SU-DHL-6 (cell line): ENCODE measurements at regions not wholly inside any gene's neighbourhood (a gene's known extent, or its start where the extent isn't known, plus 50 kb on each side); places are given as distances from the start of the nearest gene placed in this dataset.

Experiments used
- EZH2phosphoT487 ChIP-seq: fragments of 200-600 bp; sonication (generic), shearing (Covaris generic); conservative IDR thresholded peaks from 2 replicates; pipeline ENCODE4 v1.6.1; 2018; ENCODE audit warnings: mild to moderate bottlenecking, antibody characterized with exemption, low read length, moderate library complexity, mixed read lengths
- TF ChIP-seq, protein P1 (sequence below): fragments of 200-600 bp; sonication (generic); IDR thresholded peaks from one replicate; pipeline ENCODE4 v1.5.1; 2017; ENCODE audit warnings: antibody characterized with exemption, mild to moderate bottlenecking, low read length, moderate library complexity; ENCODE audit not compliant: insufficient read depth, poor library complexity, severe bottlenecking

DNA sequence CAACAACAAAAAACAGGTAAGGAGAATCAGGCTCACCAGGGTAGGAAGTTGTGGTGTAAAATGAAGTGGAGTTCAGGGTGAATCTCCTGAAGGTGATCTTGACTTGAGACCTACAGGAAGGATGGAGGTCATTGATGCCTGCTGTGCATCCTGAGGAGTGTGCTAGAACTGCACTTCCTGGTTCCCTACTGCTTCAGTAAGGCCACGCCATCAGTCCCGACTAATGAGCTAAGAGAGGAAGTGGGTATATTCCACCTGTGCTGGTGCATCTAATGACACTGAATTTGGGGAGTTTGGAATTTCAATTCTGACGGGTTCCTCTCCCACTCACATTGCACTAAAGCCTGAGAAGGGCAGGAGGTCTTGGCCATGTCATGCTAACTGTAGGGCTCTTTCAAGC, 349.3 kb upstream of the SLC14A2 start:
- TF ChIP-seq, protein P1, sequence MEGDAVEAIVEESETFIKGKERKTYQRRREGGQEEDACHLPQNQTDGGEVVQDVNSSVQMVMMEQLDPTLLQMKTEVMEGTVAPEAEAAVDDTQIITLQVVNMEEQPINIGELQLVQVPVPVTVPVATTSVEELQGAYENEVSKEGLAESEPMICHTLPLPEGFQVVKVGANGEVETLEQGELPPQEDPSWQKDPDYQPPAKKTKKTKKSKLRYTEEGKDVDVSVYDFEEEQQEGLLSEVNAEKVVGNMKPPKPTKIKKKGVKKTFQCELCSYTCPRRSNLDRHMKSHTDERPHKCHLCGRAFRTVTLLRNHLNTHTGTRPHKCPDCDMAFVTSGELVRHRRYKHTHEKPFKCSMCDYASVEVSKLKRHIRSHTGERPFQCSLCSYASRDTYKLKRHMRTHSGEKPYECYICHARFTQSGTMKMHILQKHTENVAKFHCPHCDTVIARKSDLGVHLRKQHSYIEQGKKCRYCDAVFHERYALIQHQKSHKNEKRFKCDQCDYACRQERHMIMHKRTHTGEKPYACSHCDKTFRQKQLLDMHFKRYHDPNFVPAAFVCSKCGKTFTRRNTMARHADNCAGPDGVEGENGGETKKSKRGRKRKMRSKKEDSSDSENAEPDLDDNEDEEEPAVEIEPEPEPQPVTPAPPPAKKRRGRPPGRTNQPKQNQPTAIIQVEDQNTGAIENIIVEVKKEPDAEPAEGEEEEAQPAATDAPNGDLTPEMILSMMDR, result no peak
- no peak for TF ChIP-seq EZH2phosphoT487
